NCI-H2029 (cell line): ENCODE measurements at regions not wholly inside any gene's neighbourhood (a gene's known extent, or its start where the extent isn't known, plus 50 kb on each side); places are given as distances from the start of the nearest gene placed in this dataset.

Experiments used
- DNase-seq: peaks from one replicate; lab custom pipeline; 2025; lab: John Stamatoyannopoulos, UW

DNA sequence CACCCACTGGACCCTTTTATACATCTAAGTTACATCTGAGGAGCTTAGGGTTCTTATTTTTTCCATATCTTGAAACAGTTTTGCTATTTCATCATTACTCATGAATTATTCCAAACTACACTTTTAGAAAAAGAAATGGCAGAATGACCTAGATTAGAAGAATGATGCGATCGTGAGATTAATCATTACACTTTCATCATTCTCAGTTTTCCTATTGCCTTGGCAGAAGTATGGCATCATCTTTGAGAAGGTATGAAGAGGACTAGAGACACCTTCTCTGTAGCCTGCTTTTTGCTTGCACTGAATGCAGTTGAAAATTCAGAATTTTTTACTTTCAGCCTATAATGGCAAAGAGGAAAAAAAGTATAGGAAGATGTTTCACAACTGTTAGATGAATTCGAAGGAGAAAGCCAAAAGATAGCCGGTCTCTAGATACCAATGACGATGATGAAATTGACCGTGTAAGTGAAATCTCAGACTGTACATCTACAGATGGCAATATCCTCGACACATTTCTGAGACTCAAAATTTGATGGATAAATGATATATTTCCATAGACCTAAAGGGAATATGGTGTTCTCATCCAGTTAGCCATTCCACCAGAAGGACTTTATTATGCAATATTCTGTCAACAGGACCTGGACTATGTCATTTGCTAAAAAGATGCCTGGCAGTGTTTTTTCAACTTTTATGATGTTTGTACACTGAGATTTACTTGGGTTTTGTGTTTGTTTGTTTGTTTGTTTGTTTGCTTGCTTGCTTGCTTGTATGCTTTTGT lies 191.8 kb downstream of the TOMM20 start:
- DNase-seq: no peak

DNA sequence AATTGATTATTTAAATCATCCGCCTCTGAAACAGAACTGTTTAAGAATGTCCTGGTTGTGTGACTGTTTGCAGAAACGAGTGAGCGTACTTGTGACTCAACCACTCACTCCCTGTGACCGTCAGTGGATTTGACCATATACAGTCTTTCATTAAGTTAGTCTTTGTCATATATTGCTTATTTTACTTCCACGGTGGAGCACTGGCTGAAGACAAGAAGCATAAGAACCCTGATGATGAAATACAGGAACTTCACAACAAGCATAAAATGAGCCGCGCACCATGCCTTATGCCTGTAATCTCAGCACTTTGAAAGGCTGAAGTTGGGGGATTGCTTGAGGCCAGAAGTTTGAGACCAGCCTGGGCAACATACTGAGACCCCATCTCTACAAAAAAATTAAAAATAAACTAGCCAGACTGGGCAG lies 194.0 kb downstream of the TOMM20 start:
- DNase-seq: no peak

DNA sequence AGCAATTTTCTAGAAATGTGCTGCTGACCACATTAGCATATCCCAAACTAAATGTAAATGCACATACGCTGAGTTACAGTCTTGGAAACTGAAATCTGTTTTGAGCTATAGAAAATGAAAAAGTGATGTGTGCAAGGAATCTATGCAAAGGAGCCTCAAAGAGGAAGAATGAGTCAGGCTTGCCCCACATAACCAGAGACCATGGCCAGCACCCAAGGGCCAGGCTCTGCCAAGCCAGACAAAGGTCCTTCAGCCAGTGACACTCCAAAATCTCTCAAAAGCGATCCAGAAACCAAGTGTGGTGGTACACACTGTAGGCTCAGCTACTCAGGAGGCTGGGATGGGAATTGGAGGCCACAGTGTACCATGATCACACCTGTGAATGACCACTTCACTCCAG lies 195.2 kb downstream of the TOMM20 start:
- DNase-seq: no peak

- DNase-seq: no peak
Observed at GRCh38 chr1:234932511-234933430, 195.9 kb downstream of the TOMM20 start.

DNA sequence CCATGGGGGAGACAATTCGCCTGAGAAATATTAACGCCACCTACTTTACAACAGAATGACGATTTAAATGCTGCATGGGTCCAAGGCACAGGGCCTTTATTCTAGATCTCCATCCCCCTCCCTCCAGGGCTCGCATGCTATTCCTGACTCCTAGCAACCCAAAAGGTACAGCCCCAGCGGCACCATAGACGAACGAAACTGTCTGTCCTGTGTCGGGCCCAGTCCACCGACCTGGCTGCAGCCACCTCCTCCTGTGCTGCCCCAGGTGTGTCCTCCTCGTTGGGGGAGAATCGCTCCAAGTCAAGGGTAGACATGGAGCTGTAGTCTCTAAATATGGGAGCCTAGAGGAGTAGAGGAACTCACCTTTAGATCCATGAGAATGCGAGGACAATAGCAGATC lies 196.5 kb downstream of the TOMM20 start:
- DNase-seq: no peak

GRCh38 chr1:234931404-234931973 lies 197.1 kb downstream of the TOMM20 start:
- no peak for DNase-seq

DNA sequence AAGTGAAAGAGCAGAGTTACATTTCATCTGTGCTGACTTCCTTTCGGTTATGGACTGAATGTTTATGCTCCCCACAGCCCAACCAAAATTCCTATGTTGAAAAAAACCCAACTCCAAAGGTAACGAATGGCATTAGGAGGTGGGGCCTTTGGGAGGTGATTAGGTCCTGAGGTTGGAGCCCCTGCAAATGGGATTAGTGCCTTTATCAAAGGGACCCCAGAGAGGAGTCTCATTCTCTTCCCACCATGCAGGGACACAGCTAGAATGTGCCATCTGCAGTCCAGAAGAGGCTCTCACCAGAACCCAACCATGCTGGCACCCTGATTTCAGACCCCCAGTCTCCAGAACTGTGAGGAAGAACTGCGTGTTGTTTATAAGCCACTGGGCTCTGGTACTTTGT lies 199.3 kb downstream of the TOMM20 start:
- no peak for DNase-seq

GRCh38 chr1:234928642-234929041 lies 200.0 kb downstream of the TOMM20 start:
- DNase-seq: no peak

- no peak for DNase-seq
Observed at GRCh38 chr1:234927971-234928640, 200.5 kb downstream of the TOMM20 start.

GRCh38 chr1:234927312-234927970 lies 201.2 kb downstream of the TOMM20 start:
- DNase-seq: no peak

DNA sequence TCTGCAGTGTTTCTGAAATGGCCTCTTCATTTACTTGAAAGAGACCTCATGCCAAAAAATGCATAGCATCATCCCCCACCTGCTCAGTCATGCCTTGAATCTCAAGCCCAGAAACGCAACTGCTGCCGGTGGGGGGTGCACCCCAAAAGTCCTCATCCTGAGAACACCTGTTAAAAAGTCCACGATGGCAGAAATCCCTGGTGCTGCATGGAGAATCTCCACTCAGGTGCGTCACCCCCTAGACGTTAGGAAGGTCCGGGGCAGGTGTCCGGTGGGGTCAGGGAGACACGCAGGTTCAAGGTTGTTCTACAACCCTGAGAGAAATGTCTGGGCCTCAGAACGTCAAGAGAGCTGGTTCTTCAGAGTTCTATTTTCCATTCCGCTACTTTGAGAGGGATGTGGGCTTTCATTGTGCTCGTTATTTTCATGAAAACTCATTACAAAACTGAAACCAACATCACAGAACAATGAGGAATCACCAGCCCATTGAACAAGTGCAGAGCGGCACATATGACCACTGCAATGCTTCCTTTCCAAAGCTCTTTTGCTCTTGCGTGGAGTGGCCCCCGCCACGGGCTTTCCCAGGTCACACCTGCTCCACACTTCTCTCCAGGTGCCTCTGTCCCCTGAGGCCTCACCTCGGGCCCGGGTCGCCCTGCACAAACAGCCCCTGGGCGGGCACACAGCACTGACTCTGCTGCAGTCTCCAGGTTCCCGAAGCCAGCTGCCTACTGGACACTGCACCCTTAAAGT lies 201.9 kb downstream of the TOMM20 start:
- no peak for DNase-seq

DNA sequence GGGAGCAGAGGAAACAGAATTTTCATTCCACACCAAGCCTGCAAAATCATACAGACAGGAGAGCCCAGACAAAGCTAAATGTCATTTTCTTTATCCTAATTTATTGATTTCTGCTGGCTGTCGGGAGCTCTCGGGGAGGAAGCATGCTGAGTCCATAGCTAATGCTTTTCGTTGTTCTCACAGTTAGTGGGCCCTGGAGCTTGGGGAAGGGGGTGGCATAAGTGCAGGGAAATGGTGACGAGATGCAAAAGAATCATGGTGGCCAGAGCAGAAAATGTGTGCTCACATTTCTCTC lies 202.4 kb downstream of the TOMM20 start:
- DNase-seq: no peak

- peak; percentile 75 for DNase-seq
Observed at GRCh38 chr1:234925440-234926263, 203.0 kb downstream of the TOMM20 start.

GRCh38 chr1:234924450-234925355 lies 203.9 kb downstream of the TOMM20 start:
- DNase-seq: no peak

GRCh38 chr1:234923626-234924025 lies 205.0 kb downstream of the TOMM20 start:
- no peak for DNase-seq

DNA sequence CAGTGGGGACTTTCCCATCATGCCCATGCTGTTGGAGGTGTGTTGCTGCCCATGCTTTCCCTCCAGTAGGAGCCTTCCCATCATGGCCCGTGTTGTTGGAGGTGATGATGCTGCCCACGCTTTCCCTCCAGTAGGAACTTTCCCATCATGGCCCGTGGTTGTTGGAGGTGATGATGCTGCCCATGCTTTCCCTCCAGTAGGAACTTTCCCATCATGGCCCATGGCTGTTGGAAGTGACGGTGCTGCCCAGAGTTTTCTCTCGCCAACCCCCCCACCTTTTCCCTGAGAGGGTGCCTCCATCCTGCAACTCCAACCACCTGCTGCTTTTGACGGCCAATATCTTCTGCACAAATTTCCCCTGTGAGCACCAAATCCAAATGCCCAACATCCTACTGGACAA lies 205.7 kb downstream of the TOMM20 start:
- no peak for DNase-seq

DNA sequence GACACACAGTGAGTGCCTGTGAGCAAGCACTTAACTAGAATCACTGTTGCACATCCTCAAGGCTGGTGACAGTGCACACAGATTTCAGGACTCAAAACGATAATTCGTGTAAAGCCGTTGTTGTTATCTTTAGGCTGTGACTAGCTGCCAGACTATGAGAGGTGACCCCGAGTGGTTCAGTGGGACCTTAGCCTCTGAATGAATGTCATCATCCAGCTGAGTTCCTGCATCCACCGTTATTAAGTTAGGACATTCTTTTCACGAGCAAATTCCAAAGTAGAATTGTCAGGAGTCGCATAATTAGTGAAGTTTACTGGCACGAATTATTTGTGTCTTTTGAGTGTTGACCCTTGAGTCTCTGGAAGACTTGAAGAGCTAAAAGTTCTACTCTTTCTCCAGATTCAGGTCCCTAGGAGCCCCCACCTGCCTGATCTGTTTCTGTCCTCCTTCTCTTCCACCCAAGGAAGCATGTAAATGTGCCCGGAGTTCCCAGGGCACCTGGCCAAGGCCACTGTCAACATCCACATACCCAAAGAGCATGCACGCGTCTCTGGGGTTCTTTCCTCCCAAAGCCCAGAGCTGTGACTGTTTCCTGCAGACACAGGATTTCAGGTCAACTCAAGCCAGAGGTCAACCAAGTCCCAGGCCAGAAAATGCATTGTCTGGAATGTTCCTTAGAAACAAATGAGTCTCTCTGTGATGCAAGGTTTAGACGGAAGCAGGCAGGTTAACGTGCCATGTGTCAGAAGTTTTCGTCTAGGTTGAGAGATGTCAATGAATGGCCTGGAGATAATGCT lies 207.2 kb downstream of the TOMM20 start:
- no peak for DNase-seq

DNA sequence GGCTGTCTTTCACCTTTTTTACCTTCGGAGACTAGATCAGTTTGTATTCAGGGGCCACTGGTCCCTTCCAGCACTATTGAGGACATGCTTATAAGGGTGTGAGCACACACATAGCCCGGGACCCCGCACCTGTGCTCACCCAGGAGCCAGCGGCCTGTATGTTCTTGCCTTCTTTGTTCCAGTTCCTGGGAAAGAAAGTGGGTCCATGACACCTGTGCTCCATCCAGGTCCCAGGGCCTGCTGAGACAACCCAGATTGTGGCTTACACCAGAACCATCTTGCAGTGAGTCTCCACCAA lies 207.8 kb downstream of the TOMM20 start:
- DNase-seq: no peak
